Astrocyte of the cerebellum (primary cell): ENCODE measurements at regions not wholly inside any gene's neighbourhood (a gene's known extent, or its start where the extent isn't known, plus 50 kb on each side); places are given as distances from the start of the nearest gene placed in this dataset.

ENCODE experiments used
- DNase-seq: peaks from one replicate; pipeline ENCODE4 v3.0.0-alpha.2; 2011; ENCODE audit warnings: low read depth
- H3K4me3 ChIP-seq: 2 replicates; pipeline ENCODE4 v1.5.1; 2011; ENCODE audit warnings: mild to moderate bottlenecking, low read depth, low read length, moderate library complexity
- in situ Hi-C: cut with HindIII; loops from 2 replicates; pipeline ENCODE4 v1.10.0; 2017; ENCODE audit warnings: low sequenced_read_pairs
- TF ChIP-seq, protein P1 (sequence below): IDR thresholded peaks from 2 replicates; pipeline ENCODE4 v1.5.1; 2012; ENCODE audit warnings: low read length, low read depth, moderate library complexity, mild to moderate bottlenecking; ENCODE audit errors: missing control alignments

DNA sequence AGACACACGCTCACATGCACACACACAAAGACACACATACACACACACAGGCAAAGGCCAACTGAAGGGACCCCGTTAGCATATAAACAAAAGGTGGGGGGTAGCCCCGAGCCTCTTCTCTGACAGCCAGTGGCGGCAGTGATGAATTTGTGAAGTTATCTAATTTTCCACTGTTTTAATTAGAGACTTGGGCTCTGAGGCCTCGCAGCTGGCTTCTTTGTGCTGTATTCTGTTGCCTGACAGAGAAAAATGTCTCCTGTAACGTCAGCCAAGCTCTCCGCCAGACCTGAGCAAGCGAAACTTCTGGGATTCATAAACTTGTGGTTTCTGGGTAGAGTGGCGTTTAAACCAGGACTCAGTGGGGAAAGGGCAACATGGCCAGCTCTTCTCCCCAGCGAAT, 113.9 kb upstream of the FOXF1 start:
- DNase-seq, result peak; percentile 88
- TF ChIP-seq, protein P1, sequence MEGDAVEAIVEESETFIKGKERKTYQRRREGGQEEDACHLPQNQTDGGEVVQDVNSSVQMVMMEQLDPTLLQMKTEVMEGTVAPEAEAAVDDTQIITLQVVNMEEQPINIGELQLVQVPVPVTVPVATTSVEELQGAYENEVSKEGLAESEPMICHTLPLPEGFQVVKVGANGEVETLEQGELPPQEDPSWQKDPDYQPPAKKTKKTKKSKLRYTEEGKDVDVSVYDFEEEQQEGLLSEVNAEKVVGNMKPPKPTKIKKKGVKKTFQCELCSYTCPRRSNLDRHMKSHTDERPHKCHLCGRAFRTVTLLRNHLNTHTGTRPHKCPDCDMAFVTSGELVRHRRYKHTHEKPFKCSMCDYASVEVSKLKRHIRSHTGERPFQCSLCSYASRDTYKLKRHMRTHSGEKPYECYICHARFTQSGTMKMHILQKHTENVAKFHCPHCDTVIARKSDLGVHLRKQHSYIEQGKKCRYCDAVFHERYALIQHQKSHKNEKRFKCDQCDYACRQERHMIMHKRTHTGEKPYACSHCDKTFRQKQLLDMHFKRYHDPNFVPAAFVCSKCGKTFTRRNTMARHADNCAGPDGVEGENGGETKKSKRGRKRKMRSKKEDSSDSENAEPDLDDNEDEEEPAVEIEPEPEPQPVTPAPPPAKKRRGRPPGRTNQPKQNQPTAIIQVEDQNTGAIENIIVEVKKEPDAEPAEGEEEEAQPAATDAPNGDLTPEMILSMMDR, result no peak
- H3K4me3 ChIP-seq, result peak overlapping the region; percentile 25
- in situ Hi-C loops, result loop anchor here (10.0 kb wide), 1 partner anchor 52 kb away; no protein-coding TSS in a partner anchor

DNA sequence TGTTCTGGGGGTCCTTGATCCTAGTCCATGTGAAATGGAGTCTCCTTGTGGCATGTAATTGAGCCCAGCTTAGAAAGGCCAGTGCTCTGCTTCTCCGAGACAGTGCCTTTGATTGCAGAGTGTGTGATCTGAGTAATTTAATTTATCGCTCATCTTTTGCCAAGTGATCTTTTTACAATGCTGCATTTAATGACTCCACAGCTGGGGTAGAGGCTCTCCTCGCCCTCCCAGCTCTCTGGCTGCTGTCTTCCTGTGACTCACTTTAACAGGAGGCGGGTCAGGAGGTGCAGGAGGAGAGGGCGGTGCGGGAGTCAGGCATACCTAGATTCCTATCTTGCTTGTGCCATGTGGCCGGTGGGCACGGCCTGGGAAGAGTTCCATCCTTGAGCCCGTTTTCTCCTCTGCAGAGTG, 113.4 kb upstream of the FOXF1 start:
- in situ Hi-C loops, result loop anchor here (10.0 kb wide), 1 partner anchor 52 kb away; no protein-coding TSS in a partner anchor
- peak; percentile 77 for DNase-seq
- TF ChIP-seq, protein P1, result no peak
- H3K4me3 ChIP-seq, result peak overlapping the region; percentile 25

DNA sequence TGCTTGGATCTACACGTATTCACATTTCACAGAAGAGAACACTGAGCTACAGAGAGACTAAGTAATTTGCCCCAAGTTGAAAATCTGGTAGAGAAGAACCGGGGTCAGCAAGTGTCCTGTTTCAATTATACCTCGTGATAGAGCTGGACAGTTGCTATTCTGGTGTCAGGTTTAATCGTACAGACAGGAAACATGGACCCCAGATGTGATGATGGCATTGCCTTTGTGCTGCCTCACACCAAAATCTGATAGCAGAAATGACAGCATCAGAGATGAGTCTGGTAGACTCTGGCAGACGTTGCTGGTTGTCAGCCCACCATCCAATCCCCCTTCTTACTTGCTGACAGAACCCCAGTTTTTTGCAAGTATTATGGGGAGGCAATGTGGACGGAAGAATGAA, 112.1 kb upstream of the FOXF1 start:
- H3K4me3 ChIP-seq, result no peak overlapping the region
- no peak for DNase-seq
- in situ Hi-C loops, result loop anchor here (10.0 kb wide), 1 partner anchor 53 kb away; no protein-coding TSS in a partner anchor
- TF ChIP-seq, protein P1, result no peak

DNA sequence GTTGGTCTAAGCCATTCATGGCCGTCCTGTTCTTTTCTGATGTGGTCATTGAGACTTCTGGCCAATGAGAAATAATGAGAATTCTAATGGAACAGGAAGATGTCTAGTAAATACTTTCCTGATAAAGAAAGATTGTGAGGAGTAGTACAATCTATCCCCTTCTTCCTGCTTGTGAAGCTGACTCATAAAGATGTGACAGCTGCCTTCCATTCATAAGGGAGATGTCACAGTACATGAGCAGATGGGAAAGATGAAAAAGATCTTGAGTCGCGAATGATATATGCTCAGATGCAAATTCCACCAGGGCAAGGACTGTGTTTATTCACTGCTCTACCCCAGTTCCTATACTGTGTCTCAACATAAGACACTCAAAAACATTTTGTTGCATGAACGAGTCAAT, 111.7 kb upstream of the FOXF1 start:
- TF ChIP-seq, protein P1, result no peak
- DNase-seq, result no peak
- no peak overlapping the region for H3K4me3 ChIP-seq
- in situ Hi-C loops, result loop anchor here (10.0 kb wide), 1 partner anchor 54 kb away; no protein-coding TSS in a partner anchor

DNA sequence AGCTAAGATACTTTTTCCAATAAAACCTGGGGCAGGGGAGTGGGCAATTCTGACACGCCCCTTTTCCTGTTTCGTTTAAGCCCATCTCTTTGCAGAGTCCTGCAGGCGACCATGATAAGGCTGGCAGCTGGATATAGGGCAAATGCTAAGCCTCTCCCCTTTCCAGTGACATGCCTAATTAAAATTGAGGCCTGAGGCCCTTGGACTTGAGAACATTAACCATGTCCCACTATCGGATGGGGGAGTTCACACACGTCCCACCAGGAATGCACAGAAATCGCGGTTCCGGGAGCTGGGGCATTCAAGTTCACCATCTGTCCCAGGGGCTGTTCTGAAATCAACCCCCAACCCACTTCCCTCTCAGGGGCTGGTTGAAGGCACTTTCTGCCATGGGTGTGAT, 109.2 kb upstream of the FOXF1 start:
- H3K4me3 ChIP-seq, result no peak overlapping the region
- in situ Hi-C loops, result no loop called here
- DNase-seq, result no peak
- TF ChIP-seq, protein P1, result no peak

DNA sequence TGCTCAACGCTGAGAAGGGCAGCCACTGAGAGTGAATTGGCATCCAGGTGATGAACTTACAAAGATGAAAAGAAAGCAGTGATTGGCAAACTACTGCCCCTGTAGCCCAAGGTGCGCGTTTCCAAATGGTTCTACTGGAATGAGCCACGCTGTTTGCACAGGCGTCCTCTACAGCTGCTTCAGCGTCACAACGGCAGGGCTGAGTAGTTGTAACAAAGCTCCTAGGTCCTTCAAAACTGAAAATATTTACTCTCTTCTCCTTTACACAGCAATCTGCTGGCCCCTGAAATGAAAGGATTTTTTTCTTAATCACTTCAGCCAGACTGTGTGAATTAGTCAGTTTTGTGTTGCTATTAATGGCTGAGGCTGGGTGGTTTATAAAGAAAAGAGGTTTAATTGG, 107.2 kb upstream of the FOXF1 start:
- in situ Hi-C loops, result no loop called here
- TF ChIP-seq, protein P1, result no peak

More for the DNA sequence above, 107.2 kb upstream of the FOXF1 start:
- H3K4me3 ChIP-seq, result no peak overlapping the region
- DNase-seq, result no peak
